ENCODE measurements at regions not wholly inside any gene's neighbourhood (a gene's known extent, or its start where the extent isn't known, plus 50 kb on each side); places are given as distances from the start of the nearest gene placed in this dataset.

DNA sequence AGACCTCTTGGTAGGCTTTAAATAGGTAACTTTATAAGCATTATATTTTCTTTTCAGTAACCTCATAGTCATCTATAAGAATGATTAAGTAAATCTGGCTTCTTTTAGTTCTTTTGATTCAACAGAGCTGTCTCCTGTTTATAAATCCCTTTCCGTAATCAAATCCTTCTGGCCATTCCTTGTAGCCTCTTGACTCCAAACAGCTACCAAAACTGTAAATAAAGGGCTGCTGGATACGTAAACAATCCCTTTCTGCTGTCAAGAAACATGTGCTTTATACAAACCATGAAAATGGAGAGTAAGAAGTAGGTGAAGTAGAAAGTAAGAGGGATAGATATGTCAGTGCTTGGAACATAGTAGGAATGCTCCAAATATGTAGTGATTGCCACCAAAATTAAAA lies 183.2 kb upstream of the CASK start:
- TF ChIP-seq, protein P1, sequence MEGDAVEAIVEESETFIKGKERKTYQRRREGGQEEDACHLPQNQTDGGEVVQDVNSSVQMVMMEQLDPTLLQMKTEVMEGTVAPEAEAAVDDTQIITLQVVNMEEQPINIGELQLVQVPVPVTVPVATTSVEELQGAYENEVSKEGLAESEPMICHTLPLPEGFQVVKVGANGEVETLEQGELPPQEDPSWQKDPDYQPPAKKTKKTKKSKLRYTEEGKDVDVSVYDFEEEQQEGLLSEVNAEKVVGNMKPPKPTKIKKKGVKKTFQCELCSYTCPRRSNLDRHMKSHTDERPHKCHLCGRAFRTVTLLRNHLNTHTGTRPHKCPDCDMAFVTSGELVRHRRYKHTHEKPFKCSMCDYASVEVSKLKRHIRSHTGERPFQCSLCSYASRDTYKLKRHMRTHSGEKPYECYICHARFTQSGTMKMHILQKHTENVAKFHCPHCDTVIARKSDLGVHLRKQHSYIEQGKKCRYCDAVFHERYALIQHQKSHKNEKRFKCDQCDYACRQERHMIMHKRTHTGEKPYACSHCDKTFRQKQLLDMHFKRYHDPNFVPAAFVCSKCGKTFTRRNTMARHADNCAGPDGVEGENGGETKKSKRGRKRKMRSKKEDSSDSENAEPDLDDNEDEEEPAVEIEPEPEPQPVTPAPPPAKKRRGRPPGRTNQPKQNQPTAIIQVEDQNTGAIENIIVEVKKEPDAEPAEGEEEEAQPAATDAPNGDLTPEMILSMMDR (IDR thresholded peaks at IDR 0.05): no peak
- H3K4me1 Mint-ChIP-seq (ENCODE audit: low read depth): peaks cover 20% of the 10 kb centered on the region
- no peaks in the 10 kb centered on the region for H3K9me3 Mint-ChIP-seq
- no peaks in the 10 kb centered on the region for H3K27me3 Mint-ChIP-seq
- ATAC-seq (ENCODE audit: poor library complexity) (no peak), DNase-seq (no peak)
- Histone ChIP-seq H3K36me3 (ENCODE audit: insufficient read depth, low read length) (no peaks in the 10 kb centered on the region), H3K27me3 (ENCODE audit: control insufficient read depth in 1 of 2, insufficient read depth in 2 of 2, low read length in 2 of 2) (no peaks in the 10 kb centered on the region), H3K27ac (ENCODE audit: low read depth in 1 of 2, low read length in 2 of 2) (no peak overlapping the region), H3K4me3 (ENCODE audit: low read length) (no peak overlapping the region), H3K4me1 (ENCODE audit: insufficient read depth, low read length) (peaks cover 4% of the 10 kb centered on the region), H3K9me3 (ENCODE audit: control insufficient read depth in 1 of 2, insufficient read depth in 1 of 2, low read length in 2 of 2) (no peaks in the 10 kb centered on the region)
- ChIA-PET POLR2A (no interaction called here), CTCF (no interaction called here)
- no peak overlapping the region for H3K27ac Mint-ChIP-seq
- H3K4me3 Mint-ChIP-seq: no peak overlapping the region
- intact Hi-C loops (cut with DNase I, micrococcal nuclease): no loop called here
- H3K36me3 Mint-ChIP-seq (ENCODE audit: low read depth): no peaks in the 10 kb centered on the region

DNA sequence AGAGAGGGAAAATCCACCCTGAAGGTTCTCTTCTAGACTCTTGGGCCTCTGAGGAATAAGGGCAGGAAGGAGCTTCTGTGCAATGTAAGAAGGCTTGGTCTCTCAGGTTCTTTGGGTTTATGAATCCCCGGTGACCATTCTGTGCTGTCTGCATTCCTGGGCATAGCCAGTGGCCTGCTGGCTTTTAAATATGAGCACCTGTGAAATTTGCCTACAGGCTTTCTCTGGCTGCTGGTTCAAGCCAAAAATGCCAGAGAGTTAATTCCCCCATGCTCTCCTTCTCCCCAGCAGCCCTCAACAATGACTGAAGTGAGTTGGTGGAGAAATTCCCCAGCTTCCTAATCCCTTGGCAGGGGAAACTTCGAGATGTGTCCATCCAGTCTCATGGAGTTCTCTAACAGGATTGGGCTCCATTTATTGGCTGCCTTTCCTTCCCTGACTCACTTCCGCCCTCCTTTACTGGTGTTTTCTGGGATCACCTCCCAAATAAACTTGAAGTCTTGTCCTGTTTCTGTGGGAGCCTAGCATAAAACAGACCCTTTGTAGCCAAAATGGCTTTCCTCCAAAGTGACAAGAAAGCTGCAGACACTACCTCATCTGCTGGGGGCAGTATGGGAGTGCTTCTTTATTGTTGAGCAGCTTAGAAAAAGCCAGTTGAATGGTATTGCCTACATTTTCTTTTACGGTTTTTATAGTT lies 179.4 kb upstream of the CASK start:
- ATAC-seq (ENCODE audit: poor library complexity) (no peak), DNase-seq (no peak)
- no peaks in the 10 kb centered on the region for H3K9me3 ChIP-seq (ENCODE audit: control insufficient read depth in 1 of 2, insufficient read depth in 1 of 2, low read length in 2 of 2)
- no peaks in the 10 kb centered on the region for H3K4me1 ChIP-seq (ENCODE audit: insufficient read depth, low read length)
- Mint-ChIP-seq H3K9me3 (no peaks in the 10 kb centered on the region), H3K27me3 (no peaks in the 10 kb centered on the region), H3K27ac (no peak overlapping the region), H3K4me1 (ENCODE audit: low read depth) (peaks cover under 1% of the 10 kb centered on the region), H3K36me3 (ENCODE audit: low read depth) (no peaks in the 10 kb centered on the region), H3K4me3 (no peak overlapping the region)
- no peaks in the 10 kb centered on the region for H3K36me3 ChIP-seq (ENCODE audit: insufficient read depth, low read length)
- no peaks in the 10 kb centered on the region for H3K27me3 ChIP-seq (ENCODE audit: control insufficient read depth in 1 of 2, insufficient read depth in 2 of 2, low read length in 2 of 2)
- ChIA-PET CTCF (interaction anchor here (1.2 kb wide), 1 partner anchor 10 kb away, joined by 3 read pairs; no protein-coding TSS in a partner anchor), POLR2A (no interaction called here)
- TF ChIP-seq, protein P1 (IDR thresholded peaks at IDR 0.05): no peak
- intact Hi-C loops (cut with DNase I, micrococcal nuclease): no loop called here
- no peak overlapping the region for H3K27ac ChIP-seq (ENCODE audit: low read depth in 1 of 2, low read length in 2 of 2)
- no peak overlapping the region for H3K4me3 ChIP-seq (ENCODE audit: low read length)

DNA sequence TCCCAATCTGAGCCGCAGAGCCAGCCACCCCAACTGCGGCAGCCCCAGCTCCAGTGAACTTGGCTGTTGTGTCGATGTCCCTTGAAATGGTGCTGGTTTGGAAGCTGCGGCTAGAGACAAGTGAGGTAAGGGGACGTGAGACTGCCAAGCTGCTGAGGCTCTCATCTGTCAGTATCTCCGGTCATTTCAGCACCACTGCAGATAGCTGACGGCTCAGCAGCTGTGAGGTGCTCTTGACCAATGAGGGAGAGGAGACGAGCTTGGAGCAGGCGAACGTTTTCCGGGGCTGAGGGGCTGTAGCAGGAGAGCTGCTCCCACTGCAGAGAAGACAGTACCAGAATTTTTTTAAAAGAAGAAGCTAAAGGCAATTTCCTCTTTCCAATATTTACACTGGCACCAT lies 175.5 kb upstream of the CASK start:
- H3K36me3 ChIP-seq (ENCODE audit: insufficient read depth, low read length): no peaks in the 10 kb centered on the region
- no peaks in the 10 kb centered on the region for H3K9me3 ChIP-seq (ENCODE audit: control insufficient read depth in 1 of 2, insufficient read depth in 1 of 2, low read length in 2 of 2)
- no peaks in the 10 kb centered on the region for H3K27me3 Mint-ChIP-seq
- H3K9me3 Mint-ChIP-seq: no peaks in the 10 kb centered on the region
- CTCF ChIA-PET: no interaction called here
- DNase-seq: no peak
- H3K4me3 Mint-ChIP-seq: no peak overlapping the region
- no peak overlapping the region for H3K4me3 ChIP-seq (ENCODE audit: low read length)
- H3K27ac Mint-ChIP-seq: no peak overlapping the region
- no peaks in the 10 kb centered on the region for H3K4me1 ChIP-seq (ENCODE audit: insufficient read depth, low read length)
- H3K27ac ChIP-seq (ENCODE audit: low read depth in 1 of 2, low read length in 2 of 2): no peak overlapping the region
- H3K27me3 ChIP-seq (ENCODE audit: control insufficient read depth in 1 of 2, insufficient read depth in 2 of 2, low read length in 2 of 2): no peaks in the 10 kb centered on the region
- intact Hi-C loops (cut with DNase I, micrococcal nuclease): no loop called here
- no peak for ATAC-seq (ENCODE audit: poor library complexity)
- H3K36me3 Mint-ChIP-seq (ENCODE audit: low read depth): no peaks in the 10 kb centered on the region
- POLR2A ChIA-PET: no interaction called here
- peaks cover 6% of the 10 kb centered on the region for H3K4me1 Mint-ChIP-seq (ENCODE audit: low read depth)
- TF ChIP-seq, protein P1 (IDR thresholded peaks at IDR 0.05): no peak

All from CD4-positive, alpha-beta T cell (primary cell).